SW480 (cell line): ENCODE measurements at regions not wholly inside any gene's neighbourhood (a gene's known extent, or its start where the extent isn't known, plus 50 kb on each side); places are given as distances from the start of the nearest gene placed in this dataset.
"Not testable (repeated sequence)": the region's sequence is repeated elsewhere in the genome, so short reads cannot be mapped to it uniquely, and the experiment has no call there.

Experiments
- DNase-seq: peaks from one replicate; pipeline ENCODE4 v3.0.0-alpha.2; 2016; ENCODE audit warnings: low spot score

DNA sequence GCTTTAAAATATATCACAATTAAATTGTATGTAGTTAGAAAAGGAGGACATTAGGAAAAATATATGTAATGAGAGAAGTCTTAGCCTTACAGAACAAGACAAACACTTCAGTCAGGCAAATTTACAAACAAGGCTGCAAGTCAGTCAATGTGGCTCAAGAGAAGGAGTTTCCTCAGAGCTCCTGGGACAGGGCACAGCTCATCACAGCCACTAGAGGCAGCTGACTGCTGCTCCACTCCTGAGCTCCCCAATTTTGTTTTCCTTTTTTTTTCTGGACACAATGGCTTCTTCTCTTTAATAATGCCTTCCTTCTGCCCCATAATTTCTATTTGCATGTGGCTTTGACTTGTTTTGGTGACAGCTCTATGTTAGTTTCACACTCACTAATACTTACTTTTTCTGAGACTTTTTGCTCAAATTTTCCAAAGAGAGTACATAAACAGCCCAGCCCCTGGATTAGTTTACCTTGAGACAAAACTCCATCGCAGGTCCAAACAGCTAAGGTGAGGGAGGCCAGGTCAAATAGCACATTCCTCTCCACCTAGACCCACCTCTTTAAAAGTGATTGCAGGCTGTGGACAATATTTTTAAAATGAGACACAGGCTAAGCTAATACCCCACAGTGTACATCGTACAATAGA is 850.4 kb upstream of the FRG1 start:
- DNase-seq, result peak; percentile 15

GRCh38 chr4:189092581-189092980 is 848.1 kb upstream of the FRG1 start:
- peak; percentile 29 for DNase-seq

DNA sequence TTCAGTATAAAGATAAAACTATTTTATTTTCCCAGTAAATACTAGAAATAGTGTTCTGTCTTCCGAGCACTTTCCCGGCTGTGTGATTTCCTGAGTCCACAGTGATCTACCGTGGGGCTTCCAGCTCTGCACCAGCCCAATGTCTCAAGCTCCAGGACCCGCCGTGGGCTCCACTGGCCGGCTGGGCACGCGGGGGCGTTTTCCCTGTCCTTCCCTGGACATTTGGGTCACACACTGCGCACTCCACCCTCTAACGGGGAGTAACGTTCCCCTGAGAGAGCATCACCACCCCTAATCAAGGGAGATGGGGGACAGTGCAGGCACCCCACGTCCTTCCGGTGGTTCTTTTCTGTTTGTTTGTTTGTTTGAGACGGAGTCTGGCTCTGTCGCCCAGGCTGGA is 844.6 kb upstream of the FRG1 start:
- no peak for DNase-seq

DNA sequence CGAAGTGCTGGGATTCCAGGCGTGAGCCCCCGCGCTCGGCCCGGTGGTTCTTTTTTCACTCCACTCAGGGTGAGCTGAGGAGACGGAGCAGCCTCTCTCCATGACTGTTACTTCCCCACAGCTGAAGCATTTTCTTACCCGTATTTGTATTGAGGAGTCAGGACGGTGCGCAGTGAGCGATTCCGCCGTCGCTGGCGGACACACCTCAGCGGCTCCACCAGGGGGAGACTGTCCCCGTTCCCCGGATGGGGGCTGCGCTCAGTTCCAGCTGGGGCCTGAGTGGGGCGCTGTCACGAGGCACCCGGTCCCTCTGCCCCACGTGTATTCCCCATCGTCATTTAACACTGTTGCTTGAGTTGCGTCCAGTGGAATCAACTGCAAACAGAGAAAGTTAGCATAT is 844.0 kb upstream of the FRG1 start:
- no peak for DNase-seq

- no peak for DNase-seq
Observed at GRCh38 chr4:189098932-189099696, 841.6 kb upstream of the FRG1 start.

GRCh38 chr4:189113389-189113888 is 827.2 kb upstream of the FRG1 start:
- no peak for DNase-seq

GRCh38 chr4:189117426-189117825 is 823.2 kb upstream of the FRG1 start:
- no peak for DNase-seq

DNA sequence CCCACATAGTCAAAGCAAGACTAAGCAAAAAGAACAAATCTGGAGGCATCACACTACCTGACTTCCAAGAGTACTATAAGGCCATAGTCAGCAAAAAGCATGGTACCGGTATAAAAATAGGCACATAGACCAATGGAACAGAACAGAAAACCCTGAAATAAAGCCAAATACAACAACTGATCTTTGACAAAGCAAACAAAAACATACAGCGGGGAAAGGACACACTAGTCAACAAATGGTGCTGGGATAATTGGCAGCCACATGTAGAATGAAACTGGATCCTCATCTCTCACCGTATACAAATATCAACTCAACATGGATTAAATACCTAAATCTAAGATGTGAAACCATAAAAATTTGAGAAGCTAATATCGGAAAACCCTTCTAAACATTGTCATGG is 819.3 kb upstream of the FRG1 start:
- no peak for DNase-seq

DNA sequence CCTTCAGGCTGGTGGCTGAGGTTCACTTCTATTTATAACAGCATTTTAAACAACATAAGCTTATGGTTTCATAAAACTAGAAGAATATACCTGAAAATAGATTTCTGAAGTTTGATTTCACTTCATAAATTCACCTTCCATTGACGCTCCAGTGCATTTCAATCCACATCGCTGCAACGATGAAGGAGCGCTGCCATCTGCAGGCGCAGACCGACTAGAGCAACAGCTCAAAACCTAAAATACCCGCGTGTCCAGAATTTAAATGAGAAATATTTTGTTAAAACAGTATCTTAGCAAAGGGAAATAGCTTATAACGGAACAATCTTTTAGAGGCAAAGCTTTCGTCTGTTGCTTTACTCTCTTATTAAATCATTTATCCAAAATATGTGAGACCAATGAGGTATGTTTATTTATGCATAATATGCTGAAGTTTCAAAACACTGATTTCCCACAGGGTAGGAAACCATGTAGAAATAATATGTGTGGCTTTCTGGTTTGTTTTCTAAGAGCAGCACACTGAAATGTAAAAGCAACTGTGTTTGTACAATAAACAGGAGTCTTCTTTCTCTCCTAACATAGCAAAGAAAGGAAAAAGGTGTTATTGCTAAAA is 816.4 kb upstream of the FRG1 start:
- peak; percentile 14 for DNase-seq

DNA sequence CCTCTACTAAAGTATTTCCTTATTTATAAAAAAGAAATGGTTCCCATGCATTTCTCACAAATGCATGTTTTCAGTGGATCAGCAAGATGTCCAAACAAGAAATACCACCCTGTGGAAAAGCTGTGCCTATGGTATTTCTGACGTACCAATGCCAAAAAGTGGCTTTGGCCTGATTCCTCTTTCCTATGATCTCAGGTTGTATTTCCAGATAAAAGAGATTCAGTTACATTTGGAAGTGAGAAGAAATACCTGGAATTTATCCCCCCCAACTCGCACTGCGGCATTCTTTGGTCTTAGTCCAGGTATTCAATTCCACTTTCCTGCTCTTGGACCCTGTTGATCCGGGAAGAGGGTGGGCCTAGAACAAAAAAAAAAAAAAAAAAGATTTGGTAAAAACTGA is 815.9 kb upstream of the FRG1 start:
- no peak for DNase-seq

DNA sequence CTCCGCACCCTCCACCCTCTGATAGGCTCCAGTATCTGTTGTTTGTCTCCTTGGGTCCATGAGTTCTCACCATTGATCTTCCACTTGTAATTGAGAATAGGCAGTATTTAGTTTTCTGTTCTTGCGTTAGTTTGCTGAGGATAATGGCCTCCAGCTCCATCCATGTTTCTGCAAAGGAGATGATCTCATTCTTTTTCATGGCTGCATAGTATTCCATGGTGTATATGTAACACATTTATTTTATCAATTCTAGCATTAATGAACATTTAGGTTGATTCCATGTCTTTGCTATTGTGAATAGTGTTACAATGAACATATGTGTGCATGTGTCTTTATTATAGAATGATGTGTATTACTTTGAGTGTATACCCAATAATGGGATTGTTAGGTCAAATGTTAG is 814.6 kb upstream of the FRG1 start:
- DNase-seq, result no peak

- DNase-seq, result peak; percentile 1
Observed at GRCh38 chr4:189128341-189128740, 812.3 kb upstream of the FRG1 start.

GRCh38 chr4:189129044-189129694 is 811.5 kb upstream of the FRG1 start:
- DNase-seq, result no peak

DNA sequence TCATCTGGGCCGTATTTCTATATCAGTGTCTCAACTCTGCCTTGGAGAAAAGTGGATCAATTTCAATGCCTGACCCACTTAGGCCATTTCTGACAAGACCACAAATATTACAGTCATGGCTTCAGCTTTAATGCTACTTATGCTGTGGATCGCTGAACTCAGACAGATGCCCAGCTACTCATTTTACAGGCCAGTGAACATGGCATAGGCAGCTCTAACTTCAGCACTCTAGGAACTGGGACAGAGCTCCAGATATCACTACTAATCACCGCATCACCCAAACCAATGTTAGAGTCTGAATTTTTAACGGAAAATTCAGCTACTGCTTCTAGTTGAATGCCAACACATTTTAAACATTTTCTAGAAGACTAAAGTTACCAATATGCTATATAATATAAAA is 809.6 kb upstream of the FRG1 start:
- no peak for DNase-seq

DNA sequence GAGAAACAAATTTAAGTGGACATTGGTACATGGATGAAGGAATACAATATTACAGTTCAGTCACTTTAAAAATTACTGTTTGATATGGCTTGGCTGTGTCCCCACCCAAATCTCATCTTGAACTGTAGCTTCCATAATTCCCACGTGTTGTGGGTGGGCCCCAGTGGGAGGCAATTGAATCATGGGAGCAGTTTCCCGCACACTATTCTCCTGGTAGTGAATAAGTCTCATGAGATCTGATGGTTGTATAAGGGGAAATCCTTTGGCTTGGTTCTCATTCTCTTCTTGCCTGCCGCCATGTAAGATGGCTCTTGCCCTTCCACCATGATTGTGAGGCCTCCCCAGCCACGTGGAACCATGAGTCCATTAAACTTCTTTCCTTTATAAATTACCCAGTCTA is 804.2 kb upstream of the FRG1 start:
- DNase-seq, result no peak

- peak; percentile 6 for DNase-seq
Observed at GRCh38 chr4:189143263-189143952, 797.3 kb upstream of the FRG1 start.

DNA sequence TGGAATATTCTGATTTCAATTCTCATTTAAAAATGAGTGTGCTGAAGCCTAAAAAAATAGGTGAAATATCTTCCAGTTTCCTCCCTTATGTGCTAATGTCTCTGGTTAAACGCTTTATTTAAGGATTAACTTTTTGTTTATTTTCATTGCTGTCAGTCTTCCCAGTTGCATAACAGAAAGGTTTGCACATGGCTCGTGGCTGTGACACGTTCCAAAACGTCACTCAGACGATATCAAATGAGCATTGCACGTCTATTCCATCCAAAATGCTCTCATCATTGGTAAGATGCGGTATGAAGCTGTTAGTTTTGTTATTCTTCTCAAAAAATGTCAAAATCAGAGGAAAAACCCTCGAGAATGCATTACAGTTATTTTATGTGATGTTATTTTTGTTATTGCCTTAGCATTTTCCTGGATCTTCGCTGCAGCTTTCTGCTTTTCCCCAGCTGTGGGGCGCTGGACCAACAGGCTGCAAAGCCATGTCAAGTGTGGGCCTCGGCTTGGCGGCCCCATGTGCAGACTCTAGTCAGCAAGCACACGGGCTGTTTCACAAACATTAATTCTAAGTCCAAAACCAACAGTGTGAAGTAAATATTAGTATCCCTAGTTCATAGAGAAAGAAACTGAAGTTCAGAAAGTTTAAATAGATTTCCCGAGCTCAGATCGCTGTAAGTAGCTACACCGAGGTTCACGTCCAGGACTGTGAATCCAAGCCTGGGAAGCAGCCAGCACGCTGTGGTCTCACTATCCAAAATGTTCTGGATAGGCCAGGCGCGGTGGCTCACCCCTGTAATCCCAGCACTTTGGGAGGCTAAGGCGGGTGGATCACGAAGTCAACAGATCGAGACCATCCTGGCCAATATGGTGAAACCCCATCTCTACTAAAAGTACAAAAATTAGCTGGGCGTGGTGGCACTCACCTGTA is 793.4 kb upstream of the FRG1 start:
- DNase-seq, result no peak

GRCh38 chr4:189155083-189155482 is 785.6 kb upstream of the FRG1 start:
- not testable (repeated sequence) for DNase-seq

GRCh38 chr4:189162073-189162789 is 778.4 kb upstream of the FRG1 start:
- no peak for DNase-seq

DNA sequence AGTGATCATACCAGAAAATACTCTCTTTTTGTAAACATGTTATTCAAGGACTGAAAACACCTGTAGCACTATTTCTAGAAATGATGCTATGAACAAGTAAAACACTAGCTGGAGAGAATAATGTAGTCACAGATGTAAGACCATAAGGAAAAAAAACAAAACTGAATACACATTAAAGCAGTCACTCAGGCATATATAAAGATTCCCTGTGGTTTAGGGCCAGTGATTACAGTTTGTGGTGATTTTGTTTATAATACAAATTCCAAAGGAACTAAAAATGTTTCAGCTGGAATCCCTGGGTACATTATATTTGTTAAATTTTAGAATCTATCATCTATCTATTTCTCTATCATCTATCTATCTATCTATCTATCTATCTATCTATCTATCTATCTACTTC is 777.8 kb upstream of the FRG1 start:
- DNase-seq, result peak; percentile 11
